Thyroid gland (tissue), 4 donors: ENCODE measurements at regions not wholly inside any gene's neighbourhood (a gene's known extent, or its start where the extent isn't known, plus 50 kb on each side); places are given as distances from the start of the nearest gene placed in this dataset.
"Not testable (repeated sequence)": the region's sequence is repeated elsewhere in the genome, so short reads cannot be mapped to it uniquely, and the experiment has no call there.

ENCODE experiments used
- DNase-seq, 2 donors: peaks; one replicate each; pipeline ENCODE4 v3.0.0-alpha.2; 2019
- H3K27ac ChIP-seq, 3 donors: fragments of 200-600 bp; sonication (generic); 1 replicate in 2 of 3; 2 replicates in 1 of 3; pipeline ENCODE4 v1.5.1; 2016 to 2019; ENCODE audit warnings: mild to moderate bottlenecking in 1 of 3, moderate library complexity in 1 of 3
- H3K27me3 ChIP-seq: fragments of 200-600 bp; sonication (generic); one replicate; pipeline ENCODE4 v1.5.1; 2019
- H3K36me3 ChIP-seq, 2 donors: fragments of 200-600 bp; sonication (generic); one replicate each; pipeline ENCODE4 v1.5.1; 2016 to 2019
- H3K4me1 ChIP-seq, 2 donors: fragments of 200-600 bp; sonication (generic); one replicate each; pipeline ENCODE4 v1.5.1; 2017 to 2019
- H3K4me3 ChIP-seq, 3 donors: fragments of 200-600 bp; sonication (generic); replicated peaks in 1 of 3; 1 replicate in 2 of 3; 2 replicates in 1 of 3; pipeline ENCODE4 v1.5.1; 2016; ENCODE audit warnings: mild to moderate bottlenecking in 1 of 3
- H3K9me3 ChIP-seq: fragments of 200-600 bp; sonication (generic); one replicate; pipeline ENCODE4 v1.5.1; 2017
- POLR2A ChIP-seq, 2 donors: fragments of 450-650 bp; IDR thresholded peaks; one replicate each; pipeline ENCODE4 v1.6.1; 2017; ENCODE audit warnings: antibody characterized with exemption in 2 of 2, mild to moderate bottlenecking in 2 of 2, moderate library complexity in 1 of 2
- WGBS, 2 donors: methylation state at CpG; one replicate each; pipeline ENCODE4 v1.1.5; 2017; 5-methylcytosine and 5-hydroxymethylcytosine counted together
- intact Hi-C: fragments of 100-400 bp; cut with DNase I; formaldehyde crosslinking; loops from one replicate; pipeline ENCODE4 v1.15.1; 2023
- TF ChIP-seq, protein P1 (sequence below), 6 experiments: fragments of 200-600 bp in 3 of 6; fragments of 450-650 bp in 3 of 6; sonication (generic) in 3 of 6; IDR thresholded peaks; one replicate each; pipeline ENCODE4 v1.5.1; 2016 to 2019; ENCODE audit warnings: antibody characterized with exemption in 6 of 6, mild to moderate bottlenecking in 2 of 6, inconsistent platforms in 1 of 6, moderate library complexity in 1 of 6

DNA sequence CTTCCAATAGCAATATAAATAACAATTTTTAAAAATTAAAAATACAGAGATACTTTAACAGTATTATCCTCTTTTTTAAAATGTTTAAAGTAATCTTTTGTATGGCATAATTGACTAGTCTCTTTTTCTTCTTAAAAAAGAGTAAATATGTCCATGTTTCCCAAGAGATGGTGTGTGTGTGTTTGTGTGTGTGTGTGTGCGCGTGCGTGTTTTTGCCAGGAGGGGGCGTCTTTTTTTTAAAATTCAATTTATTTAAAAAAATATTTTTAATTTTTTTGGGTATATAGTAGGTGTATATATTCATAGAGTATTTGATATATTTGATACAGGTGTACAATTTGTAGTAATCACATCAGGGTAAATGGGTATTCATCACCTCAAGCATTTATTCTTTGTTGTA lies 1073.7 kb downstream of the PCDH7 start:
- TF ChIP-seq, protein P1, sequence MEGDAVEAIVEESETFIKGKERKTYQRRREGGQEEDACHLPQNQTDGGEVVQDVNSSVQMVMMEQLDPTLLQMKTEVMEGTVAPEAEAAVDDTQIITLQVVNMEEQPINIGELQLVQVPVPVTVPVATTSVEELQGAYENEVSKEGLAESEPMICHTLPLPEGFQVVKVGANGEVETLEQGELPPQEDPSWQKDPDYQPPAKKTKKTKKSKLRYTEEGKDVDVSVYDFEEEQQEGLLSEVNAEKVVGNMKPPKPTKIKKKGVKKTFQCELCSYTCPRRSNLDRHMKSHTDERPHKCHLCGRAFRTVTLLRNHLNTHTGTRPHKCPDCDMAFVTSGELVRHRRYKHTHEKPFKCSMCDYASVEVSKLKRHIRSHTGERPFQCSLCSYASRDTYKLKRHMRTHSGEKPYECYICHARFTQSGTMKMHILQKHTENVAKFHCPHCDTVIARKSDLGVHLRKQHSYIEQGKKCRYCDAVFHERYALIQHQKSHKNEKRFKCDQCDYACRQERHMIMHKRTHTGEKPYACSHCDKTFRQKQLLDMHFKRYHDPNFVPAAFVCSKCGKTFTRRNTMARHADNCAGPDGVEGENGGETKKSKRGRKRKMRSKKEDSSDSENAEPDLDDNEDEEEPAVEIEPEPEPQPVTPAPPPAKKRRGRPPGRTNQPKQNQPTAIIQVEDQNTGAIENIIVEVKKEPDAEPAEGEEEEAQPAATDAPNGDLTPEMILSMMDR (IDR thresholded peaks at IDR 0.05): no peak
- no peak for TF ChIP-seq POLR2A (IDR thresholded peaks at IDR 0.05)
- no peaks in the 10 kb centered on the region for H3K9me3 ChIP-seq
- intact Hi-C loops: no loop called here
- H3K27me3 ChIP-seq: no peaks in the 10 kb centered on the region
- H3K4me3 ChIP-seq: no peak overlapping the region
- no peaks in the 10 kb centered on the region for H3K36me3 ChIP-seq
- H3K4me1 ChIP-seq: no peaks in the 10 kb centered on the region
- WGBS, 2 donors: 68 to 74% methylated on average over 4 of the region's 4 CpGs
- no peak for DNase-seq
- H3K27ac ChIP-seq: no peak overlapping the region

DNA sequence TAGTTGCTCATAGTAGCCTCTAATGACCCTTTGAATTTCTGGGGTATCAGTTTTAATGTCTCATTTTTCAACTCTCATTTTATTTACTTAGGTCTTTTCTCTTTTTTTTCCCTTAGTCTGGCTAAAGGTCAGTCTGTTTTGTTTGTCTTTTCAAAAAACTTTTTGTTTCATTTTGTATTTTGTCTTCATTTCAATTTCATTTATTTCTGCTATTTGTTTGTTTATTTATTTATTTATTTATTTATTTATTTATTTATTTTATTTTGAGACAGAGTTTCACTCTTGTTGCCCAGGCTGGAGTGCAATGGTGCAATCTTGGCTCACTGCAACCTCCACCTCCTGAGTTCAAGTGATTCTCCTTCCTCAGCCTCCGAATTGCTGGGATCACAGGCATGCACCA lies 1076.9 kb downstream of the PCDH7 start:
- intact Hi-C loops, H3K36me3 ChIP-seq, DNase-seq, H3K27ac ChIP-seq, H3K4me3 ChIP-seq, H3K4me1 ChIP-seq, H3K27me3 ChIP-seq, H3K9me3 ChIP-seq: not testable (repeated sequence)
- 93 to 96% methylated on average over 1 of the region's 1 CpG for WGBS, 2 donors

DNA sequence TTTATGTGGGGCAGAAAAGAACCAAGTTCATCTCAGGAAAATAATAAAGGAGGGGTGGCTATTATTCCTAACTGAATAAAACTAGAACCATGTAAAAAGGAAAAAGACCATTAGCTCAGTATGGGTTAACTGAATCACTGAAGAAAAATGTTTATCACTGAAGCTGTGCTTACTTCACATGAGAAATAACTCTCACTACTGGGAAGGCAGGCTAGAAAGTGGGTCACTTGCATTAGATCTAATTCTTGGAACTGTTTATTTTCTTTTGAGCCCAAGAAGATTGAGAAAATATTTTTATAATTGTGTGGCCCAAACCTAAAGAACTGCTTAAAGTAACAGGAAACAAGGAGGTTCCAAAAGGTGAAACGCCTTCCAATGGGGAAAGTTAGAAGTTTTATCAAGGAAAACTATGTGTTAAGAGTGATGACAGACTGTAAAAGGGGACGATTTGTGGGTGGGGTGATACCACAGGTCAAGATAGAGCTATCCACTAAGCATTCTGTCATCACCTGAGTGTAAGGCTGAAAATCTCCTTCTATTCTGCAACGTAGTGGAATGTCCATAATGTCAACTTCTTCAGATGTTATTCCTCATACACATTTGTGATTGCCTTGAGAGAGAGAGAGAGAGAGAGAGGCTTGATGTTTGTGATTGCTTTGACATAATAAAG lies 1083.5 kb downstream of the PCDH7 start:
- no peaks in the 10 kb centered on the region for H3K4me1 ChIP-seq
- H3K4me3 ChIP-seq: no peak overlapping the region
- intact Hi-C loops: no loop called here
- no peak overlapping the region for H3K27ac ChIP-seq
- H3K27me3 ChIP-seq: no peaks in the 10 kb centered on the region
- 54 to 66% methylated on average over 3 of the region's 3 CpGs for WGBS, 2 donors
- H3K9me3 ChIP-seq: no peaks in the 10 kb centered on the region
- TF ChIP-seq, protein P1 (IDR thresholded peaks at IDR 0.05): no peak
- TF ChIP-seq POLR2A (IDR thresholded peaks at IDR 0.05): no peak
- no peaks in the 10 kb centered on the region for H3K36me3 ChIP-seq
- DNase-seq: no peak

DNA sequence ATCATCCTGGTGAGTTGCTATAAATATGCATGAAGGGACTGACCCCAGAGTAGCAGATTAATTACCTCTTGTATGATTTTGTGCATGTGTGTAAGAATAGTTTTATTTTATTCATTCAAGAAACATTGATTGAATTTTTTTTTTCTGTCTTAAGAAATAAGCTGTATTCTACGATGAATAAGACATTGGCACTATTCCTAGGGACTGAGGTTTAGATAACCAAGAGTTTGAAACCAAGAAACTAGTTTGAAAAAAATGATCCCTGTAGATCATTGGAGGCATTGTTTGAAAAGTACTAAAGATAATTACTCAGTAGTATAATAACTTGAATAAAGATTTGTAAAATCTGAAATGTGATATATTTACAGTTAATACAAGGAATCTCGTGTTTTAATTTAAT lies 1086.9 kb downstream of the PCDH7 start:
- no peak for DNase-seq
- H3K4me1 ChIP-seq: no peaks in the 10 kb centered on the region
- intact Hi-C loops: no loop called here
- TF ChIP-seq, protein P1 (IDR thresholded peaks at IDR 0.05): no peak
- TF ChIP-seq POLR2A (IDR thresholded peaks at IDR 0.05): no peak
- no peaks in the 10 kb centered on the region for H3K36me3 ChIP-seq
- no peaks in the 10 kb centered on the region for H3K9me3 ChIP-seq
- WGBS, 2 donors: 73 to 76% methylated on average over 2 of the region's 2 CpGs
- H3K27ac ChIP-seq: no peak overlapping the region
- no peaks in the 10 kb centered on the region for H3K27me3 ChIP-seq
- H3K4me3 ChIP-seq: no peak overlapping the region

DNA sequence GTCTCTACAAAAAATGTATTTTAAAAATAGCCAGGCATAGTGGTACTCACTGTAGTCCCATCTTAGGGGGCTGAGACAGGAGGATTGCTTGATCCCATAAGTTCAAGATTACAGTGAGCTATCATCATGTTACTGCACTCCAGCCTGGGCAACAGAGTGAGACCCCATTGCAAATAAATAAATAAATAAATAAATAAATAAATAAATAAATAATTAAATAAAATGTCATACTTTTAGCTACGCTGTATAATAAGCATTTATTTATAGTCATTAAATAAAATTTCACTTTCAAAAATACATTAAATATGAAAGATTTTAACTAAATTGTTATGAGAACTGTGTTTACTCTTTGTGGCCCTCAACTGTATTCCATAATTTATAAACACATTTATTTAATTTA lies 1124.2 kb downstream of the PCDH7 start:
- H3K4me1 ChIP-seq: no peaks in the 10 kb centered on the region
- no peaks in the 10 kb centered on the region for H3K27me3 ChIP-seq
- DNase-seq: no peak
- WGBS, 2 donors: 93% methylated on average over 1 of the region's 1 CpG
- H3K27ac ChIP-seq: no peak overlapping the region
- no peaks in the 10 kb centered on the region for H3K36me3 ChIP-seq
- intact Hi-C loops: no loop called here
- no peak overlapping the region for H3K4me3 ChIP-seq
- TF ChIP-seq, protein P1 (IDR thresholded peaks at IDR 0.05): no peak
- TF ChIP-seq POLR2A (IDR thresholded peaks at IDR 0.05): no peak
- H3K9me3 ChIP-seq: no peaks in the 10 kb centered on the region

DNA sequence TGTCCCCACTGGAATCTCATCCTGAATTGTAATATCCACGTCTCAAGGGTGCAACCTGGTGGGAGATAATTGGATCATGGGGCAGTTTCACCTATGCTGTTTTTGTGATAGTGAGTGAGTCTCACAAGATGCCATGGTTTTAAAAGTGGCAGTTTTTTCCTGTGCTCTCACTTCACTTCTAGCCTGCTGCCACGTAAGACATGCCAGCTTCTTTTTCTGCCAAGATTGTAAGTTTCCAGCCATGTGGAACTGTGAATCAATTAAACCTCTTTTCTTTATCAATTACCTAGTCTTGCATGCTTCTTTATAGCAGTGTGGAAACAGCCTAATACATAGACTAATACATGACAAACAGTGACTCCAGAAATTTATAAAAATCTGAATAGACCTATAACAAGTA lies 1131.8 kb downstream of the PCDH7 start:
- intact Hi-C loops: no loop called here
- Histone ChIP-seq H3K36me3 (no peaks in the 10 kb centered on the region), H3K9me3 (no peaks in the 10 kb centered on the region), H3K4me3 (no peak overlapping the region), H3K4me1 (no peaks in the 10 kb centered on the region), H3K27me3 (no peaks in the 10 kb centered on the region), H3K27ac (no peak overlapping the region)
- no peak for DNase-seq
- TF ChIP-seq, protein P1 (IDR thresholded peaks at IDR 0.05): no peak
- TF ChIP-seq POLR2A (IDR thresholded peaks at IDR 0.05): no peak
- WGBS, 2 donors: 51 to 64% methylated on average over 2 of the region's 2 CpGs
